HG02763 (cell line): ENCODE measurements at regions not wholly inside any gene's neighbourhood (a gene's known extent, or its start where the extent isn't known, plus 50 kb on each side); places are given as distances from the start of the nearest gene placed in this dataset.
A peak's percentile ranks its signal among the peaks of the same experiment; 100 is the strongest.
"Not testable (repeated sequence)": the region's sequence is repeated elsewhere in the genome, so short reads cannot be mapped to it uniquely, and the experiment has no call there.

Source experiments
- ATAC-seq: cut with Tn5 transposase; IDR thresholded peaks from one replicate; pipeline ENCODE4 v1.9.1; 2021; ENCODE audit warnings: mild to moderate bottlenecking, moderate library complexity; ENCODE audit not compliant: unreplicated experiment

- ATAC-seq: no peak
Measured at GRCh38 chr11:71130106-71130505, 122.3 kb downstream of the SHANK2 start.

DNA sequence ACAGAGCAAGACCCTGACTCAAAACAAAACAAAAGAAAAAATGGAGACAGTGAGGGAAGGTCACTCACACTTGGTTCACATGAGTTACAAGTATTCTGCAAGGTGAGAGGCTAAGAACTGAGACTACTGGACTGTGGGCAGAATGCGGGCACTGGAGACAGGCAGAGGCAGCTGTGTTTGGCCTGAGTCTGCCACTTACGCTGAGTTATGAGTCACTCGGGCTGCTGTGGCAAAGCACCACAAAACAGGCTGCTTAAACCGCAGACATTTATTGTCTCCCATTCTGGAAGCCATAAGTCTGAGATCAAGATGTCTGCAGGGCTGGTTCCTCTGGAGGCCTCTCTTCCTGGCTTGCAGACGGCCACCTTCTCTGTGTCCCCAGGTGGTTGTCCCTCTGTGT lies 122.8 kb downstream of the SHANK2 start:
- no peak for ATAC-seq

GRCh38 chr11:71127806-71128205 lies 124.6 kb downstream of the SHANK2 start:
- ATAC-seq: no peak

- ATAC-seq: not testable (repeated sequence)
Measured at GRCh38 chr11:71126401-71126800, 126.0 kb downstream of the SHANK2 start.

DNA sequence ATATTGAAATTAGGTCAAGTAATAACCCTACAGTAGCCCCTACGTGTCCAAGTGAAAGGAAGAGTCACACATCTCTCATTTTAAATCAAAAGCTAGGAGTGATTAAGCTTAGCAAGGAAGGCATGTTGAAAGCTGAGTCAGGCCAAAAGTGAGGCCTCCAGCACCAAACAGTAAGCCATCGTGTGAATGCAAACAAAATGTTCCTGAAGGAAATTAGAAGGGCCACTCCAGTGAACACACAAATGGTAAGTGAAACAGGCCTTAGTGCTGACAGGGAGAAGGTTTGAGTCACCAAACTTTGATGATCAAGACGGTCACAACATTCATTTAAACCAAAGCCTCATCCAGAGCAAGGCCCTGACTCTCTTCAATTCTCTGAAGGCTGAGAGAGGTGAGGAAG lies 127.2 kb downstream of the SHANK2 start:
- ATAC-seq: no peak

- ATAC-seq: no peak
Measured at GRCh38 chr11:71124127-71124526, 128.2 kb downstream of the SHANK2 start.

- no peak for ATAC-seq
Measured at GRCh38 chr11:71120471-71120896, 131.9 kb downstream of the SHANK2 start.

DNA sequence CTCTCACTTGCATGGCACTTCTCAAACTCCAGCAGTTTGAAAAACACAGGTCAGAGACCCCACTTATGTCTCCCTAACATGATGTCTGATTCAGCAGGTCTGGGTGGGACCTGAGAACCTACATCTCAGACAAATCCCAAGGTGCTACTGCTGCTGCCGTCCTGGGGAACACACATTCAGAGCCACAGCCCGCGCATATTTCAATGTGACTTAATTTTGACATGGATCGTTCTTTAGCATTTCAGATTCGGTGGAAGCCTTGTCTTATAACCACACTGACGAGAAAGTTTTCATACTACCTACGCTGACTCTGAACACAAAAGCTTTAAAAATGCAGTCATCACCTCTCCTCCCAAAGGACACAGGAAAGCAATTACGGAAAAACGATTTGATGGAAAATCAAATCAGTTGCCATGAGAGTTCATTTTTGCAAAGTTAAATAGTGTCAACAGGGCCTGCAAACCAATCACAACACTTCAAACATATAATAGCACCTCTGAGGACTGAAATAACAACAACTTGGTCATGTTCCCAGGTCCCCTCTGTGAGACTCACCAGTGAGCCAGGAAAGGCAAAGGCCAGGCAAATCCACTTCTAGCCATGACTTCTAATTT lies 132.6 kb downstream of the SHANK2 start:
- no peak for ATAC-seq

DNA sequence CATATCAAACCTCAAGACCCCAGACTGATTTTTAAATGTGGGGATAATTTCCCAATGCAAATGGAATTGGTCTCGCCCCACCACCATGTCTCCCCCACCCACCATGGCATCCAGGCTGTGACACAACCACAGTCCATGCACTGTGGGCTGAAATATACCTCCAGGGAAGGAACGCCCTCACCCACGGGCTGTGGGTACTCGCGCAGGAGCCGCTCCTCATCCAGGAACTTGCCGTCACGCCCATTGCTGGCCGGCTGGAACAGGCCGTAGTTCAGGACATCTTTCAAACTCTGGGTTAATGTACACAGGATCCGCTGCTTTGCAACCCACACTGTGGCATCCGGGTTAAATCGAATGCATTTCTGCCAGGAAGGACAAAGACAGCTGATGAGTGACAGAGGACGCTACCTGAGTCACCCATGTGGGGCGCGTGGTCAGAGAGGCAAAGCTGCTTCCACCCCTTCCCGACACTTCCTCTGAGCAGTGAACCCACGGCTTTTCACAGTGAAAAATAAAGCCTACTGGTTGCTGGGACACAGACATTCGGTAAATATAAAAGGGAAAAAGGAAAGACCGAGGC lies 133.6 kb downstream of the SHANK2 start:
- ATAC-seq: no peak

DNA sequence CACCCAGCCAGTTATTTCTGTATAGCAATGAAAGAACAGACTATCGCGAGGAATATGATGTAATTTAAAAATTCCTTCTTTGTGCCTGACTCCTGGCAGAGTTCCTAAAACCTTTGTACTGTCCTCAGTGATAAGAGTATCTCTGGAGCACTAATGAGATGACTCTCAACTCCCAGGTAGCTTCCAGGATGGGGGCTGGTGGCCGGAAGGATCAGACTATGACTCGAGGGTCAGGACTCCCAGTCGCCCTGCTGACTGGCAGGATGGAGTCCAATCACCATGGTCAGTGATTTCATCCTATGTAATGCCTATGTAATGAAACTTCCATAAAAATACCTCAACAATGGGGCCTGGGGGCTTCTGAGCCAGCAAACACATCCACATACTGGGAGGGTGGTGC lies 135.1 kb downstream of the SHANK2 start:
- ATAC-seq: no peak

DNA sequence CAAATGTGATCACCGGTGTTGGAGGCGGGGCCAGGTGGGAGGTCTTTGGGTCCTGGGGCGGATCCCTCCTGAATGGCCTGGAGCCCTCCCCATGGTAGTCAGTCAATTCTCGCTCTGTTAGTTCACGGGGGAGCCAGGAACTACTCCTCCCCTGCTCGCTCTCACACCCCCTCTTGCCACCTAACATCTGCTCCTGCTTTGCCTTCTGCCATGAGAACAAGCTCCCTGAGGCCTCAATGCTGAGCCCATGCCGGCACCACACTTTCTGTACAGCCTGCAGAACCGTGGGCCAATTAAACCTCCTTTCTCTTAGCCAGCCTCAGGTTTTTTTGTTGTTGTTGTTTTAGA lies 135.7 kb downstream of the SHANK2 start:
- ATAC-seq: no peak

DNA sequence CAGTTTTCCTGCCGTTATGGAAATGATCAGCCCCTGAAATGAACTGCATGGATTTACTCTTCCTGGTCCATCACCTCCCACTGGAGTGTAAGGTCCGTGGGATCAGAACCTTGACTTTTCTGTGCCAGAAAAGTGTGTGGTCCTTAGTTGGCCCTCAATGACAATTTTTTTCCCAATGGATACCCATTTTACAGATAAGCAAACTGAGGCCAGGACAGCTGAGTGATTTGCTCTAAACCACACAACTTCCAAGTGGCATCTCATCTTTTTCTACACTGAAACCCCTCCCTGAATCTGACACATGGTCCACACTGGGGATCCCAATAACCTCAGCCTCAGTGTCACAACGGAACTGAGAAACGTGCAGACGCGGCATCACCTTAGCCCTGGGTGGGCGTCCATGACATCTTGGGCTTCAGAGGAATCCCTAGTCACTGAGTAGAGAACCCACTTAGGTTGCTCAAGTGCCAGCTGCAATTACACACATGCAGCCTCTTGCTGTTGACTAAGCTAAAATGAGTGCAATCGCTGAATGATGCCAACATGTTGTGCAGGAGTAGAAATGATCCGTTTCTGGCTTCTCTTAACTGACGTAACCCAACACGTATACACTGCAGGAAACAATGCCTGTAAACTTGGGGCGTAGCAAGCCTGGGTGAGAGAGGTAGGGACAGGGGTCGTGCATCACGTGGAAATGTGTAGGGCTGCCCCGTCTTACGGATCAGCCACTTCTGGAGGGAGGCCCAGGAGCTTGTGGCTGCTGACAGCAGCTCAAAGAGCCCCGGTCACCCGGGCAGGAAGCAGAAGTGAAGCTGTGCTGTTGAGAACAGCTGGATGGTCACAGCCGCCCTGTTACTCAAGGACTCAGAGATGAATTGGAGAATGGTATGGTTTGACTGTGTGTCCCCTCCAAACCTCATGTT lies 136.3 kb downstream of the SHANK2 start:
- no peak for ATAC-seq

- ATAC-seq: peak; percentile 64
Measured at GRCh38 chr11:71114124-71114851, 138.1 kb downstream of the SHANK2 start.

- ATAC-seq: no peak
Measured at GRCh38 chr11:71112990-71113389, 139.4 kb downstream of the SHANK2 start.

DNA sequence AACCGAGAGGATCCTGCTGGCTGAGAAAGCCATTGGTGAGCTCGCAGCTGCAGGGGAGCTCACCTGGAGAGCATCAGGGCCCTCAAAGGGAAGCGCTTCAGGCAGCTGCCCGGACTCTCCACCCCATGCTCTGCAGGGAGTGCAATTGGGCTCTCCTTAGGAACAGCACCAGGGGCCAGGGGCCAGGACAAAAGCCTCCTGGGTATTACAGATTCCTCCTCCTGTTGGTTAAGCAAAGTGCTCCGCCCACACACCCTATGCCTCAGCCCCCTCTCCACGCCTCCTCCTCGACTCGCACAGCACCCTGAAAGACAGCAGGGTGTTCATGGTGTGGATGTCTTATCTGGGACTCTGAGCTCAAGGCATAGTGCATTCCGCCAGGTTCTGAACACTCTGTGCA lies 139.9 kb downstream of the SHANK2 start:
- ATAC-seq: no peak

DNA sequence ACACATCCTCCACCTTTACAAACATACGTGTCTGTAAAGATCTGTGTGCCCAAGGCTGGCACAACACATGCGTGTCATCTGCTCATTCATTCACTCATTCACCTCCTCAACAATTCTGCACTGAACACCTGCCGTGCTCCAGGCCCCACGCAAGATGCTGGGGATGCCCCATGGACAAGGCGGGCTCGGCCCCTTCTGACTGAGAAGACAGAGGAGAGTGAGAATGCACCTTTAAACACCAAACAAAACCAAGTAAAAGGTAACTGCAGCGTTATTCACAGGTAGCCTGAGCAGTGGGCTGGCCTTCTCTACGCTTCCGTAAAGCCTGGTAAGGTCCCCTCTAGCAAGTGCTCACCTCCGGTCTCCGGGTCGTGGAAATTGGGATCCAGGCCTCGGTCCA lies 142.8 kb downstream of the SHANK2 start:
- ATAC-seq: no peak

GRCh38 chr11:71109186-71109585 lies 143.2 kb downstream of the SHANK2 start:
- ATAC-seq: no peak

DNA sequence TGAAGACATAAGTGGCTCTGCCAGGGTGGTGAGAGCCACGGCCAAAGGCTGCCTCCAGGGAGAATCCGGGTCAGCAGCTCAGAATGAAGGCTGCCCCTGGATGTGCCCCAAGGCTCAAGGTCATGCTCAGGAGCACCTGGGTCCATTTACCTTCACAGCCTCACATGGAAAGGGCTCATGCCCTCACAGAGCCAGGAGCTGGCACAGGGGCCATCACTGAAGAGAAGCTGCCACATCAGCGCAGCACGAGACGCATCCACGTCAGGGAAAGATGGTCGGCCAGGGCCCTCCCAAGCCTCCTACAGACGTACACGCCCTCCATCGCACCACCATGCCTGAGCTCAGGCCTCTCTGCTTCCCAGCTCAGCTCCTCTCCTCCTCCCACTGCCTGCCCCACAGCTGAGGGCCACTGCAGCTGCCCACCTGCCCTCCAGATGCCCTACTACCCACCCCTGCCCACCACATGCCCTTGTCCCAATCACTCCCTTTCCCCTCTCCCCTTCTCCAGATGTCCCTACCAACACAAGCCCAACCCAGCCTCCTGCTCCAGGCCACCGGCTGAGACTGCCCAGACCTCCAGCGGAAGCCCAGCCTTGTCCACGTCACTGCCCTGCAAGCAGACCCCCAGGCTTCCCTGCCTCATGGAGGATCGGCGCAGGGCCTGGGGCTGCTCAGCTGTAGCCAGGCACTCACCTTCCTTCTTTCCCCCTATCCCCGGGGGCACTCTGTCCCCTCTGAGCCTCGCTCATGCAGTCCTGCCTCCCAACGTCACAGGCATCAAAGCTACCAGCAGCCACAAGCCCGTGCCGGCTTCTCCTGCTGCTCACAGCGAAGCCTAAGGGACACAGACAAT lies 144.1 kb downstream of the SHANK2 start:
- no peak for ATAC-seq

DNA sequence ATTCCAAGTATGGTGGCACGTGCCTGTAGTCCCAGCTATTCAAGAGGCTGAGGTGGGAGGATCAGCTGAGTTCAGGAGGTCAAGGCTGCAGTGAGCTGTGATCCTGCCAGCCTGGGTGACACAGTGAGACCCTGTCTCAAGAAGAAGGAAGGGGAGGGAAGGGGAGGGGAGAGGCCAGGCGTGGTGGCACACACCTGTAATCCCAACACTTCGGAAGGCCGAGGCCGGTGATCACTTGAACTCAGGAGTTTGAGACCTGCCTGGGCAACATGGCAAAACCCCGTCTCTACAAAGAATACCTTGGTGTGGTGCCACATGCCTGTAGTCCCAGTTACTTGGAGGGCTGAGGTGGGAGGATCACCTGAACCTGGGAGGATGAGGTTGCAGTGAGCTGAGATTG lies 145.7 kb downstream of the SHANK2 start:
- ATAC-seq: no peak

- no peak for ATAC-seq
Measured at GRCh38 chr11:71103266-71103665, 149.1 kb downstream of the SHANK2 start.
